ENCODE measurements at regions not wholly inside any gene's neighbourhood (a gene's known extent, or its start where the extent isn't known, plus 50 kb on each side); places are given as distances from the start of the nearest gene placed in this dataset.
A peak's percentile ranks its signal among the peaks of the same experiment; 100 is the strongest.

DNA sequence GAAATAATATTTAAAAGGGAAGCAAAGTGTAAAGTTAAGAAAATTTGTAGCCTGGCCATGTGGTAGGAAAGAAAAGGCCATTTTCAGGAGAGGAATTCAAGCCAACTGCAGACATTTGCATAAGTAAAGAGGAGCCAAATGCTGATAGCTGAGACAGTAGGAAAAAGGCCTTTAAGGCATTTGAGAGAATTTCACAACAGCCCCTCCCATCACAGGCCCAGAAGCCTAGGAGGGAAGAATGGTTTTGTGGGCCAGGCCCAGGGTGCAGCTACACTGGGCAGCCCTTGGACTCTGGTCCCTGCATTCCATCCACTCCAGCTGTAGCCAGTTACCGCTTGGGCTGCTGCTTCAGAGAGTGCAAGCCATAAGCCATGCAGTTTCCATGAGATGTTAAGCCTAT, 1556.8 kb downstream of the EFNA5 start:
- no peak for DNase-seq
- Histone ChIP-seq H2AFZ (ENCODE audit: low read length) (no peak overlapping the region), H2BK20ac (ENCODE audit: low read depth, low read length, poor library complexity, severe bottlenecking) (no peak overlapping the region), H3K18ac (ENCODE audit: insufficient read length, low read depth, low read length) (no peak overlapping the region), H3K4ac (ENCODE audit: low read depth, low read length) (no peak overlapping the region), H2BK5ac (ENCODE audit: insufficient read length, low read length) (no peak overlapping the region), H3K9me3 (ENCODE audit: control insufficient read depth, low read depth, low read length) (peaks cover 24% of the 10 kb centered on the region), H3K56ac (ENCODE audit: insufficient read length, low read depth, low read length) (no peak overlapping the region), H4K5ac (ENCODE audit: insufficient read length, low read depth, low read length) (no peak overlapping the region), H2BK120ac (ENCODE audit: low read depth, low read length, poor library complexity, severe bottlenecking) (no peak overlapping the region), H3K79me1 (ENCODE audit: insufficient read depth, low read depth, low read length, poor library complexity, severe bottlenecking) (no peaks in the 10 kb centered on the region), H3K23ac (ENCODE audit: insufficient read length, low read depth, low read length) (no peak overlapping the region), H2AK5ac (ENCODE audit: insufficient read length, low read length) (no peak overlapping the region), H3K27ac (ENCODE audit: insufficient read length, low read depth, low read length) (no peak overlapping the region), H4K8ac (replicated peaks; ENCODE audit: insufficient read length, low read depth, low read length) (no peak overlapping the region), H3K14ac (ENCODE audit: insufficient read depth, low read length) (no peak overlapping the region), H2BK12ac (ENCODE audit: insufficient read length, low read depth, low read length) (no peak overlapping the region), H3K79me2 (ENCODE audit: insufficient read depth, low read length) (no peaks in the 10 kb centered on the region), H2BK15ac (ENCODE audit: low read depth, low read length) (no peak overlapping the region), H3K23me2 (ENCODE audit: insufficient read length, low read depth, low read length, poor library complexity, severe bottlenecking) (no peaks in the 10 kb centered on the region), H3K4me1 (ENCODE audit: insufficient read depth, low read length) (no peaks in the 10 kb centered on the region), H3T11ph (ENCODE audit: low read length) (no peak overlapping the region), H3K4me2 (ENCODE audit: insufficient read depth, insufficient read length, low read length) (no peak overlapping the region), H3K9ac (ENCODE audit: extremely low read depth, insufficient read length, low read length) (no peak overlapping the region), H3K27me3 (ENCODE audit: insufficient read depth, low read length) (no peaks in the 10 kb centered on the region), H4K20me1 (ENCODE audit: control insufficient read depth, insufficient read depth, insufficient read length) (no peaks in the 10 kb centered on the region), H4K91ac (ENCODE audit: insufficient read length, low read depth, low read length) (no peak overlapping the region)
- Mint-ChIP-seq H3K4me3 (no peak overlapping the region), H3K27ac (peak overlapping the region in 1 of 3 experiments; percentile 0; a peak in 1 of 7 replicates), H3K4me1 (peaks cover 11 to 22% of the 10 kb centered on the region in 2 experiments), H3K36me3 (ENCODE audit: insufficient read depth in 1 of 3, low read depth in 3 of 3) (peaks cover 24 to 28% (median 26%) of the 10 kb centered on the region in 3 experiments), H3K9me3 (peaks cover 26% of the 10 kb centered on the region in 2 experiments), H3K27me3 (ENCODE audit: low read depth) (no peaks in the 10 kb centered on the region)
- no CpG with 5 or more reads among the region's 1 CpG for WGBS (ENCODE audit: extremely low coverage, insufficient read length, low lambda C conversion rate)
- TF ChIP-seq, protein P1, sequence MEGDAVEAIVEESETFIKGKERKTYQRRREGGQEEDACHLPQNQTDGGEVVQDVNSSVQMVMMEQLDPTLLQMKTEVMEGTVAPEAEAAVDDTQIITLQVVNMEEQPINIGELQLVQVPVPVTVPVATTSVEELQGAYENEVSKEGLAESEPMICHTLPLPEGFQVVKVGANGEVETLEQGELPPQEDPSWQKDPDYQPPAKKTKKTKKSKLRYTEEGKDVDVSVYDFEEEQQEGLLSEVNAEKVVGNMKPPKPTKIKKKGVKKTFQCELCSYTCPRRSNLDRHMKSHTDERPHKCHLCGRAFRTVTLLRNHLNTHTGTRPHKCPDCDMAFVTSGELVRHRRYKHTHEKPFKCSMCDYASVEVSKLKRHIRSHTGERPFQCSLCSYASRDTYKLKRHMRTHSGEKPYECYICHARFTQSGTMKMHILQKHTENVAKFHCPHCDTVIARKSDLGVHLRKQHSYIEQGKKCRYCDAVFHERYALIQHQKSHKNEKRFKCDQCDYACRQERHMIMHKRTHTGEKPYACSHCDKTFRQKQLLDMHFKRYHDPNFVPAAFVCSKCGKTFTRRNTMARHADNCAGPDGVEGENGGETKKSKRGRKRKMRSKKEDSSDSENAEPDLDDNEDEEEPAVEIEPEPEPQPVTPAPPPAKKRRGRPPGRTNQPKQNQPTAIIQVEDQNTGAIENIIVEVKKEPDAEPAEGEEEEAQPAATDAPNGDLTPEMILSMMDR (conservative IDR thresholded peaks at IDR 0.05) = no peak
